Prostate gland (tissue), 2 donors: ENCODE measurements at regions not wholly inside any gene's neighbourhood (a gene's known extent, or its start where the extent isn't known, plus 50 kb on each side); places are given as distances from the start of the nearest gene placed in this dataset.

Experiments
- DNase-seq: peaks from one replicate; pipeline ENCODE4 v3.0.0-alpha.2; 2019; ENCODE audit warnings: low spot score
- H3K27ac ChIP-seq, 2 donors: fragments of 200-600 bp; sonication (generic); 2 replicates each; pipeline ENCODE4 v1.5.1; 2017 to 2019
- H3K27me3 ChIP-seq: fragments of 200-600 bp; sonication (generic); replicated peaks from 2 replicates; pipeline ENCODE4 v1.5.1; 2019; ENCODE audit not compliant: insufficient read depth
- H3K36me3 ChIP-seq, 2 donors: fragments of 200-600 bp; sonication (generic); 1 replicate in 1 of 2; 2 replicates in 1 of 2; pipeline versions ENCODE4 v1.5.1 to v1.8.1; 2017 to 2019
- H3K4me1 ChIP-seq: fragments of 200-600 bp; sonication (generic); replicated peaks from 2 replicates; pipeline ENCODE4 v1.5.1; 2019
- H3K4me3 ChIP-seq, 2 donors: fragments of 200-600 bp; sonication (generic); 2 replicates each; pipeline ENCODE4 v1.5.1; 2017 to 2019
- H3K9me3 ChIP-seq: fragments of 200-600 bp; sonication (generic); 2 replicates; pipeline ENCODE4 v1.5.1; 2017
- CTCF ChIP-seq, 4 experiments: fragments of 200-600 bp in 2 of 4; fragments of 450-650 bp in 2 of 4; sonication (generic) in 2 of 4; IDR thresholded peaks; 1 replicate in 3 of 4; 2 replicates in 1 of 4; pipeline ENCODE4 v1.5.1; 2016 to 2019; ENCODE audit warnings: antibody characterized with exemption in 4 of 4, mild to moderate bottlenecking in 2 of 4, moderate library complexity in 2 of 4
- POLR2A ChIP-seq: fragments of 450-650 bp; IDR thresholded peaks from one replicate; pipeline ENCODE4 v1.6.1; 2016; ENCODE audit warnings: antibody characterized with exemption, mild to moderate bottlenecking
- POLR2AphosphoS5 ChIP-seq: sonication (generic); formaldehyde crosslinking; IDR thresholded peaks from one replicate; pipeline ENCODE4 v1.6.1; 2017; ENCODE audit warnings: antibody characterized with exemption
- WGBS: methylation state at CpG from one replicate; pipeline ENCODE4 v1.1.5; 2018; 5-methylcytosine and 5-hydroxymethylcytosine counted together
- intact Hi-C: fragments of 100-400 bp; cut with DNase I; formaldehyde crosslinking; loops from one replicate; pipeline ENCODE4 v1.14.2; 2022

GRCh38 chr2:147365622-147366021, 479.2 kb upstream of the ACVR2A start:
- no peak overlapping the region for H3K4me3 ChIP-seq
- no peaks in the 10 kb centered on the region for H3K9me3 ChIP-seq
- TF ChIP-seq CTCF (IDR thresholded peaks at IDR 0.05) (no peak), POLR2AphosphoS5 (no peak), POLR2A (no peak)
- WGBS = 82% methylated on average over 4 of the region's 4 CpGs
- intact Hi-C loops = no loop called here
- DNase-seq = no peak
- no peak overlapping the region for H3K27ac ChIP-seq
- no peaks in the 10 kb centered on the region for H3K36me3 ChIP-seq
- no peaks in the 10 kb centered on the region for H3K4me1 ChIP-seq
- no peaks in the 10 kb centered on the region for H3K27me3 ChIP-seq

- H3K36me3 ChIP-seq = no peaks in the 10 kb centered on the region
- no peaks in the 10 kb centered on the region for H3K9me3 ChIP-seq
- intact Hi-C loops = no loop called here
- H3K27ac ChIP-seq = no peak overlapping the region
- no peaks in the 10 kb centered on the region for H3K27me3 ChIP-seq
- DNase-seq = no peak
- 78% methylated on average over 3 of the region's 3 CpGs for WGBS
- no peaks in the 10 kb centered on the region for H3K4me1 ChIP-seq
- H3K4me3 ChIP-seq = no peak overlapping the region
- TF ChIP-seq POLR2A (no peak), CTCF (IDR thresholded peaks at IDR 0.05) (no peak), POLR2AphosphoS5 (no peak)
Observed at GRCh38 chr2:147364597-147364996, 480.2 kb upstream of the ACVR2A start.

GRCh38 chr2:147363181-147363580, 481.6 kb upstream of the ACVR2A start:
- TF ChIP-seq POLR2A (no peak), POLR2AphosphoS5 (no peak), CTCF (IDR thresholded peaks at IDR 0.05) (no peak)

GRCh38 chr2:147358375-147358774, 486.5 kb upstream of the ACVR2A start:
- H3K36me3 ChIP-seq = no peaks in the 10 kb centered on the region
- TF ChIP-seq POLR2A (no peak), CTCF (IDR thresholded peaks at IDR 0.05) (no peak)
- 84% methylated on average over 1 of the region's 1 CpG for WGBS
- no peaks in the 10 kb centered on the region for H3K9me3 ChIP-seq
- H3K4me3 ChIP-seq = no peak overlapping the region
- intact Hi-C loops = no loop called here
- H3K27ac ChIP-seq = no peak overlapping the region
- no peaks in the 10 kb centered on the region for H3K4me1 ChIP-seq
- DNase-seq = no peak
- H3K27me3 ChIP-seq = no peaks in the 10 kb centered on the region

More at GRCh38 chr2:147363181-147363580, 481.6 kb upstream of the ACVR2A start:
- H3K27me3 ChIP-seq = no peaks in the 10 kb centered on the region
- intact Hi-C loops = no loop called here
- WGBS = 99% methylated on average over 4 of the region's 4 CpGs
- H3K4me1 ChIP-seq = no peaks in the 10 kb centered on the region
- DNase-seq = no peak
- H3K9me3 ChIP-seq = no peaks in the 10 kb centered on the region
- no peaks in the 10 kb centered on the region for H3K36me3 ChIP-seq
- H3K4me3 ChIP-seq = no peak overlapping the region
- no peak overlapping the region for H3K27ac ChIP-seq

- Histone ChIP-seq H3K9me3 (no peaks in the 10 kb centered on the region), H3K27ac (no peak overlapping the region), H3K36me3 (no peaks in the 10 kb centered on the region), H3K27me3 (no peaks in the 10 kb centered on the region), H3K4me1 (no peaks in the 10 kb centered on the region), H3K4me3 (no peak overlapping the region)
- TF ChIP-seq POLR2A (no peak), POLR2AphosphoS5 (no peak), CTCF (IDR thresholded peaks at IDR 0.05) (no peak)
- intact Hi-C loops = no loop called here
- no peak for DNase-seq
- WGBS = 84% methylated on average over 4 of the region's 4 CpGs
Observed at GRCh38 chr2:147356157-147356556, 488.7 kb upstream of the ACVR2A start.
